B cell (primary cell): ENCODE measurements at regions not wholly inside any gene's neighbourhood (a gene's known extent, or its start where the extent isn't known, plus 50 kb on each side); places are given as distances from the start of the nearest gene placed in this dataset.

Experiments
- ATAC-seq: fragments of 200-7000 bp; cut with Tn5 transposase; one replicate; pipeline ENCODE4 v1.10.0; 2021; ENCODE audit warnings: low read depth, mild to moderate bottlenecking, moderate number of reproducible peaks, moderate library complexity
- CTCF ChIA-PET: fragments of 350-600 bp; sonication (Branson Sonifier 250); formaldehyde crosslinking; loops from one replicate; lab custom pipeline; 2021; ENCODE audit warnings: antibody characterized with exemption, inconsistent platforms; lab: Charles Lee
- POLR2A ChIA-PET: fragments of 350-600 bp; sonication (Branson Sonifier 250); formaldehyde crosslinking; loops from one replicate; lab custom pipeline; 2021; ENCODE audit warnings: antibody characterized with exemption; lab: Charles Lee
- DNase-seq: peaks from one replicate; pipeline ENCODE4 v3.0.0; 2013
- H2AFZ ChIP-seq: 2 replicates; pipeline ENCODE4 v1.6.1; 2012; ENCODE audit warnings: mild to moderate bottlenecking, low read depth, low read length; ENCODE audit not compliant: insufficient read depth, poor library complexity, severe bottlenecking
- H3K27ac ChIP-seq, 2 donors: 1 replicate in 1 of 2; 2 replicates in 1 of 2; pipeline ENCODE4 v1.5.1; 2012 to 2013; ENCODE audit warnings: low read length in 2 of 2, mild to moderate bottlenecking in 2 of 2, moderate library complexity in 1 of 2
- H3K27me3 ChIP-seq, 4 experiments: fragments of 200-600 bp in 1 of 4; sonication (generic) in 1 of 4; replicated peaks in 1 of 4; 1 replicate in 2 of 4; 2 replicates in 2 of 4; pipeline versions ENCODE4 v1.6.1 to v1.7.0; 2013 to 2016; ENCODE audit warnings: low read length in 3 of 4, mild to moderate bottlenecking in 2 of 4, mixed read lengths in 1 of 4, moderate library complexity in 1 of 4; ENCODE audit not compliant: insufficient read depth in 4 of 4, control insufficient read depth in 3 of 4; ENCODE audit errors: control extremely low read depth in 1 of 4
- H3K36me3 ChIP-seq, 2 experiments: replicated peaks in 1 of 2; 1 replicate in 1 of 2; 2 replicates in 1 of 2; pipeline versions ENCODE4 v1.6.1 to v1.7.1; 2013; ENCODE audit warnings: low read length in 1 of 2; ENCODE audit not compliant: insufficient read depth in 2 of 2, control insufficient read depth in 1 of 2; ENCODE audit errors: control extremely low read depth in 1 of 2, extremely low read depth in 1 of 2
- H3K4me1 ChIP-seq, 2 donors: fragments of 200-600 bp in 1 of 2; sonication (generic) in 1 of 2; 1 replicate in 1 of 2; 2 replicates in 1 of 2; pipeline versions ENCODE4 v1.5.1 to v1.6.1; 2013 to 2017; ENCODE audit warnings: low read length in 2 of 2; ENCODE audit not compliant: control insufficient read depth in 2 of 2, insufficient read depth in 2 of 2
- H3K4me2 ChIP-seq: replicated peaks from 2 replicates; pipeline ENCODE3; 2012; ENCODE audit warnings: mild to moderate bottlenecking, low read depth, low read length; ENCODE audit not compliant: poor library complexity, severe bottlenecking
- H3K4me3 ChIP-seq, 5 experiments: fragments of 200-600 bp in 1 of 5; sonication (generic) in 1 of 5; 1 replicate in 3 of 5; 2 replicates in 2 of 5; pipeline versions ENCODE4 v1.5.1 to v1.7.0; 2011 to 2016; ENCODE audit warnings: low read length in 4 of 5, mild to moderate bottlenecking in 4 of 5, low read depth in 2 of 5, control low read depth in 1 of 5, moderate library complexity in 1 of 5; ENCODE audit not compliant: insufficient read depth in 1 of 5; ENCODE audit errors: control extremely low read depth in 1 of 5, extremely low read depth in 1 of 5
- H3K79me2 ChIP-seq: fragments of 200-600 bp; sonication (generic); one replicate; pipeline ENCODE4 v1.6.0; 2016; ENCODE audit warnings: low read length; ENCODE audit not compliant: control insufficient read depth, insufficient read depth
- H3K9ac ChIP-seq: fragments of 200-600 bp; sonication (generic); 2 replicates; pipeline ENCODE4 v1.6.1; 2017; ENCODE audit warnings: mild to moderate bottlenecking, low read length, moderate library complexity
- H3K9me3 ChIP-seq, 3 donors: one replicate each; pipeline versions ENCODE4 v1.6.1 to v1.7.1; 2013; ENCODE audit warnings: low read length in 2 of 3; ENCODE audit not compliant: control insufficient read depth in 2 of 3, insufficient read depth in 1 of 3; ENCODE audit errors: control extremely low read depth in 1 of 3
- H4K20me1 ChIP-seq: 2 replicates; pipeline ENCODE4 v1.6.0; 2012; ENCODE audit warnings: mild to moderate bottlenecking, low read length; ENCODE audit not compliant: insufficient read depth, control insufficient read depth, poor library complexity, severe bottlenecking
- H3K27ac Mint-ChIP-seq: one replicate; pipeline ENCODE4 v1.8.0; 2021; ENCODE audit warnings: mixed read lengths
- H3K27me3 Mint-ChIP-seq: one replicate; pipeline ENCODE4 v1.8.0; 2021; ENCODE audit warnings: mixed read lengths
- H3K4me1 Mint-ChIP-seq: one replicate; pipeline ENCODE4 v1.8.0; 2021; ENCODE audit warnings: mixed read lengths
- H3K4me3 Mint-ChIP-seq: one replicate; pipeline ENCODE4 v1.8.0; 2021; ENCODE audit warnings: mixed read lengths
- H3K9me3 Mint-ChIP-seq: one replicate; pipeline ENCODE4 v1.8.0; 2022; ENCODE audit warnings: mixed read lengths; ENCODE audit not compliant: insufficient read depth
- EZH2 ChIP-seq: IDR thresholded peaks from 2 replicates; pipeline ENCODE4 v1.6.1; 2012; ENCODE audit warnings: borderline replicate concordance, low read depth, mild to moderate bottlenecking, moderate library complexity, low read length; ENCODE audit not compliant: insufficient read depth, poor library complexity, severe bottlenecking
- WGBS: methylation state at CpG from one replicate; pipeline ENCODE4 v1.1.5; 2013; ENCODE audit warnings: missing lambda C conversion rate; ENCODE audit not compliant: insufficient coverage; 5-methylcytosine and 5-hydroxymethylcytosine counted together
- intact Hi-C: fragments of 100-400 bp; cut with micrococcal nuclease; formaldehyde crosslinking; loops from one replicate; pipeline ENCODE4 v1.10.0; 2022
- TF ChIP-seq, protein P1 (sequence below): fragments of 200-600 bp; IDR thresholded peaks from one replicate; pipeline ENCODE4 v1.8.0; 2022; ENCODE audit warnings: antibody characterized with exemption, mild to moderate bottlenecking

DNA sequence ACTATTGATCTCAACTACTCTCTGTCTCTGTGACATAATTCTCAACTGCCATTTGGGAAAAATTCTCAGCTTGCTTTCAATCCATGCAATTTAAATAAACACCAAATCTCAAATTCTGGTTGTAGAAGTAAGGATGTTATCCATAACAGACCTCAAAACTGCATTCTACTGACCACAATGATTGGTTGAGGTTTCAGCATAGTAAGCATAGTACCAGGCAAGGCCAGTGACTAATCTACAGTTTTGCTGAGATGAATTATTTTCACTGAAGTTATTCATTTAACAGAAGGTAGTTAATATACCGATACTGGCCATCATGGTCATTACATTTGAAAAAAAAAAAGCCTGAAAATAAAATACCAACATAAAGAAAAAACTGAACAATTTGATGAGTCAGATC, 488.0 kb upstream of the CDH18 start:
- Histone ChIP-seq H3K27me3 (no peaks in the 10 kb centered on the region), H2AFZ (no peak overlapping the region), H3K4me3 (no peak overlapping the region), H3K4me1 (no peaks in the 10 kb centered on the region), H4K20me1 (no peaks in the 10 kb centered on the region), H3K4me2 (no peak overlapping the region), H3K27ac (no peak overlapping the region), H3K79me2 (no peaks in the 10 kb centered on the region), H3K9me3 (peaks cover 0 to 12% (median 1%) of the 10 kb centered on the region in 3 donors), H3K36me3 (no peaks in the 10 kb centered on the region), H3K9ac (no peak overlapping the region)
- WGBS = no CpG with 5 or more reads among the region's 1 CpG
- Mint-ChIP-seq H3K4me1 (no peaks in the 10 kb centered on the region), H3K9me3 (no peaks in the 10 kb centered on the region), H3K4me3 (no peak overlapping the region), H3K27me3 (no peaks in the 10 kb centered on the region), H3K27ac (no peak overlapping the region)
- TF ChIP-seq, protein P1, sequence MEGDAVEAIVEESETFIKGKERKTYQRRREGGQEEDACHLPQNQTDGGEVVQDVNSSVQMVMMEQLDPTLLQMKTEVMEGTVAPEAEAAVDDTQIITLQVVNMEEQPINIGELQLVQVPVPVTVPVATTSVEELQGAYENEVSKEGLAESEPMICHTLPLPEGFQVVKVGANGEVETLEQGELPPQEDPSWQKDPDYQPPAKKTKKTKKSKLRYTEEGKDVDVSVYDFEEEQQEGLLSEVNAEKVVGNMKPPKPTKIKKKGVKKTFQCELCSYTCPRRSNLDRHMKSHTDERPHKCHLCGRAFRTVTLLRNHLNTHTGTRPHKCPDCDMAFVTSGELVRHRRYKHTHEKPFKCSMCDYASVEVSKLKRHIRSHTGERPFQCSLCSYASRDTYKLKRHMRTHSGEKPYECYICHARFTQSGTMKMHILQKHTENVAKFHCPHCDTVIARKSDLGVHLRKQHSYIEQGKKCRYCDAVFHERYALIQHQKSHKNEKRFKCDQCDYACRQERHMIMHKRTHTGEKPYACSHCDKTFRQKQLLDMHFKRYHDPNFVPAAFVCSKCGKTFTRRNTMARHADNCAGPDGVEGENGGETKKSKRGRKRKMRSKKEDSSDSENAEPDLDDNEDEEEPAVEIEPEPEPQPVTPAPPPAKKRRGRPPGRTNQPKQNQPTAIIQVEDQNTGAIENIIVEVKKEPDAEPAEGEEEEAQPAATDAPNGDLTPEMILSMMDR = no peak
- intact Hi-C loops = no loop called here
- POLR2A ChIA-PET = no interaction called here
- ATAC-seq (no peak), DNase-seq (no peak)
- CTCF ChIA-PET = no interaction called here

DNA sequence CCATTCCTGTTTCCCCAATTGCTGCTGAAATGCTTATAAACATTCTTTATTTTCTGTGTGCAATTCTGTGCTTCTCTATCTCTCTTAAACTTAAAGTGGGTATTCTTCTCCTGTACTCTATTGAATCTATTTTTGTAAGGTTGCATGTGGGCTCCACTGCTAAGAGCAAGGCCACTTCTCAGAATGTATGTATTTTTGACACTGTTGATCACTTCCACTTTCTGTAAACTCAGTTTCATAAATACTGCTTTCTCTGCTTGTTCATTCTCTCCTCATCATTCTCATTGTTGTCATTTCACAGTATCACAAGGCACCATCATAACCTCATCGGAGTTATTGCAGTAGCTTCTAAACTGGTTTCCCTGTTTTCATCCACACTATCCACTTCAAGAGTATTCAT, 483.0 kb upstream of the CDH18 start:
- Mint-ChIP-seq H3K4me1 (no peaks in the 10 kb centered on the region), H3K27ac (no peak overlapping the region), H3K4me3 (no peak overlapping the region), H3K27me3 (no peaks in the 10 kb centered on the region), H3K9me3 (no peaks in the 10 kb centered on the region)
- no peak overlapping the region for H3K4me2 ChIP-seq
- no CpG with 5 or more reads among the region's 1 CpG for WGBS
- no peaks in the 10 kb centered on the region for H3K36me3 ChIP-seq
- intact Hi-C loops = no loop called here
- H3K27ac ChIP-seq = no peak overlapping the region
- H2AFZ ChIP-seq = no peak overlapping the region
- no peak overlapping the region for H3K9ac ChIP-seq
- H4K20me1 ChIP-seq = no peaks in the 10 kb centered on the region
- DNase-seq (no peak), ATAC-seq (no peak)
- ChIA-PET CTCF (no interaction called here), POLR2A (no interaction called here)
- no peaks in the 10 kb centered on the region for H3K79me2 ChIP-seq
- H3K27me3 ChIP-seq = no peaks in the 10 kb centered on the region
- no peak overlapping the region for H3K4me3 ChIP-seq
- no peaks in the 10 kb centered on the region for H3K4me1 ChIP-seq
- TF ChIP-seq EZH2 = no peak
- TF ChIP-seq, protein P1 = no peak
- peaks cover 0 to 2% (median 0%) of the 10 kb centered on the region in 3 donors for H3K9me3 ChIP-seq
